ENCODE measurements at regions not wholly inside any gene's neighbourhood (a gene's known extent, or its start where the extent isn't known, plus 50 kb on each side); places are given as distances from the start of the nearest gene placed in this dataset.
A peak's percentile ranks its signal among the peaks of the same experiment; 100 is the strongest.

GRCh38 chr4:54852602-54853001, 194.8 kb downstream of the KIT start:
- TF ChIP-seq EGR1 (IDR thresholded peaks at IDR 0.05) (no peak), ZBTB7A (IDR thresholded peaks at IDR 0.05; ENCODE audit: low read depth) (no peak), NFIC (IDR thresholded peaks at IDR 0.05) (no peak), USF1 (IDR thresholded peaks at IDR 0.05) (peak; percentile 45), CREB1 (IDR thresholded peaks at IDR 0.05; ENCODE audit: low read depth) (no peak)

GRCh38 chr4:54852054-54852453, 194.3 kb downstream of the KIT start:
- TF ChIP-seq RAD21 (IDR thresholded peaks at IDR 0.05; ENCODE audit: low read depth) (no peak), MAX (IDR thresholded peaks at IDR 0.05) (no peak)

GRCh38 chr4:54844911-54845310, 187.2 kb downstream of the KIT start:
- no peak for TF ChIP-seq FOXM1 (IDR thresholded peaks at IDR 0.05; ENCODE audit: borderline replicate concordance, low read depth)
- TF ChIP-seq EGR1 (IDR thresholded peaks at IDR 0.05), result no peak
- no peak for TF ChIP-seq CEBPB (IDR thresholded peaks at IDR 0.05)
- TF ChIP-seq YY1 (IDR thresholded peaks at IDR 0.05; ENCODE audit: low read depth), result no peak
- TF ChIP-seq MAX (IDR thresholded peaks at IDR 0.05), result no peak
- TF ChIP-seq EP300 (IDR thresholded peaks at IDR 0.05; ENCODE audit: borderline replicate concordance), result no peak
- TF ChIP-seq CREB1 (IDR thresholded peaks at IDR 0.05; ENCODE audit: low read depth), result no peak
- no peak for TF ChIP-seq TAF1 (IDR thresholded peaks at IDR 0.05; ENCODE audit: low read depth)
- TF ChIP-seq RAD21 (IDR thresholded peaks at IDR 0.05; ENCODE audit: low read depth), result no peak
- TF ChIP-seq ZBTB7A (IDR thresholded peaks at IDR 0.05; ENCODE audit: low read depth), result no peak
- no peak for TF ChIP-seq TEAD4 (IDR thresholded peaks at IDR 0.05)
- TF ChIP-seq TCF12 (IDR thresholded peaks at IDR 0.05; ENCODE audit: low read depth), result no peak
- TF ChIP-seq, protein P1, sequence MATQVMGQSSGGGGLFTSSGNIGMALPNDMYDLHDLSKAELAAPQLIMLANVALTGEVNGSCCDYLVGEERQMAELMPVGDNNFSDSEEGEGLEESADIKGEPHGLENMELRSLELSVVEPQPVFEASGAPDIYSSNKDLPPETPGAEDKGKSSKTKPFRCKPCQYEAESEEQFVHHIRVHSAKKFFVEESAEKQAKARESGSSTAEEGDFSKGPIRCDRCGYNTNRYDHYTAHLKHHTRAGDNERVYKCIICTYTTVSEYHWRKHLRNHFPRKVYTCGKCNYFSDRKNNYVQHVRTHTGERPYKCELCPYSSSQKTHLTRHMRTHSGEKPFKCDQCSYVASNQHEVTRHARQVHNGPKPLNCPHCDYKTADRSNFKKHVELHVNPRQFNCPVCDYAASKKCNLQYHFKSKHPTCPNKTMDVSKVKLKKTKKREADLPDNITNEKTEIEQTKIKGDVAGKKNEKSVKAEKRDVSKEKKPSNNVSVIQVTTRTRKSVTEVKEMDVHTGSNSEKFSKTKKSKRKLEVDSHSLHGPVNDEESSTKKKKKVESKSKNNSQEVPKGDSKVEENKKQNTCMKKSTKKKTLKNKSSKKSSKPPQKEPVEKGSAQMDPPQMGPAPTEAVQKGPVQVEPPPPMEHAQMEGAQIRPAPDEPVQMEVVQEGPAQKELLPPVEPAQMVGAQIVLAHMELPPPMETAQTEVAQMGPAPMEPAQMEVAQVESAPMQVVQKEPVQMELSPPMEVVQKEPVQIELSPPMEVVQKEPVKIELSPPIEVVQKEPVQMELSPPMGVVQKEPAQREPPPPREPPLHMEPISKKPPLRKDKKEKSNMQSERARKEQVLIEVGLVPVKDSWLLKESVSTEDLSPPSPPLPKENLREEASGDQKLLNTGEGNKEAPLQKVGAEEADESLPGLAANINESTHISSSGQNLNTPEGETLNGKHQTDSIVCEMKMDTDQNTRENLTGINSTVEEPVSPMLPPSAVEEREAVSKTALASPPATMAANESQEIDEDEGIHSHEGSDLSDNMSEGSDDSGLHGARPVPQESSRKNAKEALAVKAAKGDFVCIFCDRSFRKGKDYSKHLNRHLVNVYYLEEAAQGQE (IDR thresholded peaks at IDR 0.05; ENCODE audit: low read depth), result no peak
- no peak for TF ChIP-seq NFIC (IDR thresholded peaks at IDR 0.05)
- TF ChIP-seq USF1 (IDR thresholded peaks at IDR 0.05), result no peak

DNA sequence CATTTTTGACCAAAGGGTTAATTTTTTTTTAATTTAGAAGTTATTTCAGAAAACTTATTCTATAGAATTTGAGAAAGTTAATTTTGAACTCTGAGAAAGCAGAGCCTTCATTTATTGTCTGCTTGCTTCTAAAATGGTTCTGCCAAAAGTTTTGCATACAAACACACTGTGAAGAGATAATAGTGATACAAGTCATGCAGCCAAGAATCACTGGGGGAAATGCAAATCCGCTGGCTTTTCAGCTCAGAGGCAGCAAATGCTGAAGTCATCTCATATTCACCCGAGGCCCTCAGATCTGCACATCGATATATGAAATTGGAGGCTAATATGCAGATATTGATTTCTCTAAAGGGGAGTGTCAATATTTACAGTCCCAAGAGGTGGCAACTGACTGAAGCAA, 186.2 kb downstream of the KIT start:
- TF ChIP-seq CREB1 (IDR thresholded peaks at IDR 0.05; ENCODE audit: low read depth) (no peak), YY1 (IDR thresholded peaks at IDR 0.05; ENCODE audit: low read depth) (no peak), FOXM1 (IDR thresholded peaks at IDR 0.05; ENCODE audit: borderline replicate concordance, low read depth) (no peak), ZBTB7A (IDR thresholded peaks at IDR 0.05; ENCODE audit: low read depth) (no peak), TCF12 (IDR thresholded peaks at IDR 0.05; ENCODE audit: low read depth) (no peak), EGR1 (IDR thresholded peaks at IDR 0.05) (no peak), TEAD4 (IDR thresholded peaks at IDR 0.05) (no peak), RAD21 (IDR thresholded peaks at IDR 0.05; ENCODE audit: low read depth) (no peak), NFIC (IDR thresholded peaks at IDR 0.05) (no peak), EP300 (IDR thresholded peaks at IDR 0.05; ENCODE audit: borderline replicate concordance) (no peak), MAX (IDR thresholded peaks at IDR 0.05) (no peak), USF1 (IDR thresholded peaks at IDR 0.05) (no peak), TAF1 (IDR thresholded peaks at IDR 0.05; ENCODE audit: low read depth) (no peak), CEBPB (IDR thresholded peaks at IDR 0.05) (no peak)
- TF ChIP-seq, protein P1 (IDR thresholded peaks at IDR 0.05; ENCODE audit: low read depth), result no peak

DNA sequence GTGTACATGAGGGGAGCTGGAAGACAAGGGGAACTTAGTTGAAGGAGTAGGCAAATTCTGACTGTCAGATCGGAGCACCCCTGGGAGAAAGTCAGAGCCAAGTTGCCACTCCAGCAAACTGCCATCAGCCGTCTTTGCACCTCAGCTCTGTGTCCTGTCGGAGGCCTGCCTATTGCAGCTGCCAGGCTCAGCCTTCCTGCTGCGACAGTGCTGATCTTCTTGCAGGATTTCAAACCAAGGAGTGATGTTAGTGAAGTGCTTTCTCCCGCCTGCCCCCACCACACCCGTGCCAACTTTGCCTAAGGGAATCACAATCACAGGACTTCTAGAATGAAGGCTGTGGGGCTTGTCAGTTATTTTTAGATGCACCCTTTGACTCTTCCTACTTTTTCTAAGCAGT, 185.3 kb downstream of the KIT start:
- TF ChIP-seq TEAD4 (IDR thresholded peaks at IDR 0.05) (no peak), TCF12 (IDR thresholded peaks at IDR 0.05; ENCODE audit: low read depth) (no peak), EGR1 (IDR thresholded peaks at IDR 0.05) (no peak), EP300 (IDR thresholded peaks at IDR 0.05; ENCODE audit: borderline replicate concordance) (no peak), RAD21 (IDR thresholded peaks at IDR 0.05; ENCODE audit: low read depth) (no peak), NFIC (IDR thresholded peaks at IDR 0.05) (no peak), TAF1 (IDR thresholded peaks at IDR 0.05; ENCODE audit: low read depth) (no peak), USF1 (IDR thresholded peaks at IDR 0.05) (no peak), MAX (IDR thresholded peaks at IDR 0.05) (no peak), YY1 (IDR thresholded peaks at IDR 0.05; ENCODE audit: low read depth) (no peak), FOXM1 (IDR thresholded peaks at IDR 0.05; ENCODE audit: borderline replicate concordance, low read depth) (no peak), CREB1 (IDR thresholded peaks at IDR 0.05; ENCODE audit: low read depth) (no peak), ZBTB7A (IDR thresholded peaks at IDR 0.05; ENCODE audit: low read depth) (no peak), CEBPB (IDR thresholded peaks at IDR 0.05) (no peak)
- TF ChIP-seq, protein P1 (IDR thresholded peaks at IDR 0.05; ENCODE audit: low read depth), result no peak

All from Ishikawa (cell line).